NCI-H146 treated with DMSO at 0.1 percent for 48 hours (cell line): ENCODE measurements at regions not wholly inside any gene's neighbourhood (a gene's known extent, or its start where the extent isn't known, plus 50 kb on each side); places are given as distances from the start of the nearest gene placed in this dataset.
A peak's percentile ranks its signal among the peaks of the same experiment; 100 is the strongest.
"Not testable (repeated sequence)": the region's sequence is repeated elsewhere in the genome, so short reads cannot be mapped to it uniquely, and the experiment has no call there.

Experiments
- DNase-seq: peaks from one replicate; lab custom pipeline; 2025; ENCODE audit not compliant: unreplicated experiment; lab: John Stamatoyannopoulos, UW

DNA sequence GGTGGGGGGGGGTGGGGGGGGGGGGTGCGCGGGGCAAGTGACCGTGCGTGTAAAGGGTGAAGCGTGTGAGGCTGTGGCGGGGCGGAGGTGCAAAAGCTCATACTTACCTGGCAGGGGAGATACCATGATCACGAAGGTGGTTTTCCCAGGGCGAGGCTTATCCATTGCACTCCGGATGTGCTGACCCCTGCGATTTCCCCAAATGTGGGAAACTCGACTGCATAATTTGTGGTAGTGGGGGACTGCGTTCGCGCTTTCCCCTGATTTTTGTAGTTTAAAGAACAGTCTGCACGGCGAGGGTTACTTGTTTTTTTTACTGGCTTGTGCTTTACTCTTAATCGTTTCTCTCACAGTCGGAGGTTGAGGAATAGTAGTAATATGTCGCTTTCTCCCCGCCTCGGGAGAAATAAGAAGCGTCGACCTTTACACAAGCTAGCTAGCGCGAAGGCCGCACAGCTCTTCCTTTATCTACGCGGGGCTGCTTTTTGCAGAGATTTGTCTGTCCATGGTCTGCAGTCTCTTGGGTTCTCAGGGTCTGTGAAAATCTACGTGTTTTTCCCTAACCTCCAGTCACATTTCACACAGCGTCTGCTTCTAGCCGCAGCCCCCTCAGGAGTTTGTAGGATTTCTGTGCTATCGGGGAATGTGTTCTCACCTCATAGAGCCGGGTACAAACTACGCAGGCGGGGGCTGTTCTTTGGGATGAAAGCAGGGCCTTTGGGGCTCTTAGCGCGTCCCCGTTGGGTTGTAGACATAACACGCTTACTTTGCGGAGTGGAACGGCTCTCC is 148.1 kb upstream of the NOTCH2NLA start:
- DNase-seq, result peak; percentile 88

DNA sequence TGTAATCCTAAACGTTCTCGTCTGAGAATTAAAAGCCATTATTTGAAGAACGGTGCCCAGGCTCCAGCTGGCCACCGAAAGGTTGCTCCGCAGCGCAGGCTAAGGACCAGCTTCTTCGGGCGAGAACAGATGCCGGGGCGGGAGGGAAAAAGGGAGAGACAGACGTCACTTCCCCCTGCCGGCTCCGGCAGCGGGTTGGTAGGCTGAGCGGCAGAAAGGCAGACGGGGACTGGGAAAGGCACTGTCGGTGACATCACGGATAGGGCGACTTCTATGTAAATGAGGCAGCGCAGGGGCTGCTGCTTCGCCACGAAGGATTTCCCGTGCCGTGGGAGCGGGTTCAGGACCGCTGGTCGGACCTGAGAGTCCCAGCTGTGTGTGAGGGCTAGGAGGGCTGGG is 147.5 kb upstream of the NOTCH2NLA start:
- peak; percentile 11 for DNase-seq

GRCh38 chr1:146375108-146375507 is 146.3 kb upstream of the NOTCH2NLA start:
- not testable (repeated sequence) for DNase-seq

DNA sequence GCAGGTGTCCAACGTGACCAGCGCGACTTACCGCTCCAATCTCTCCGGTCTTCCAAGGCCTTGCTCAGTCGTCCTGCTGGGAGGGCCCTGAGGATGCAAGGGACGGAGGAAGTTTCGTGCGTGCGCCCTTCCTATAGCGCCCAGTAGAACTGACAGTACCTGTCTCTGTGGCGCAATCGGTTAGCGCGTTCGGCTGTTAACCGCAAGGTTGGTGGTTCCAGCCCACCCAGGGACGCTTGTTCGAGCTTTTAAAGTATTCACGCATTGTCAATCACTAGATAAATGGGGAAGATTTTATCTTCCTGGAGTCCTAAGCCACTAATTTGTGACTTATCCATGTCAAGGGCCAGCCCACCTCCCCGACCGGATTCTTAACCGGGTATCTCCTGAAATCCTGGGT is 141.1 kb upstream of the NOTCH2NLA start:
- DNase-seq, result peak; percentile 62

DNA sequence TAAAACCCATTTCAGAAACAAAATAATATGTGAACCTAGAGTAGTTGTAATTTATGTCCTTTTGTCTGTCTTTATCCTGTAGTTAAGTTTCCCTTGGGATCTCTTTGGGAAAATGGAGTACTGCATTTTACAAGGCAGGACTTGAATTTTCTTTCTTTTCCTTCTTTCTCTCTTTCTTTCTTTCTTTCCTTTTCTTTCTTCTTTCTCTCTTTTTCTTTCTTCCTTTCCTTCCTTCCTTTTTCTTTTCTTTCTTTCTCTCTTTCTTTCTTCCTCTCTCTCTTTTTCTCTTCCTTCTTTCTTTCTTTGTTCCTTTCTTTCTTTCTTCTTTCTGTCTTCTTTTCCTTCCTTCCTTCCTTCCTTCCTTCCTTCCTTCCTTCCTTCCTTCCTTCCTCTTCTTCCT is 126.6 kb upstream of the NOTCH2NLA start:
- DNase-seq, result not testable (repeated sequence)

DNA sequence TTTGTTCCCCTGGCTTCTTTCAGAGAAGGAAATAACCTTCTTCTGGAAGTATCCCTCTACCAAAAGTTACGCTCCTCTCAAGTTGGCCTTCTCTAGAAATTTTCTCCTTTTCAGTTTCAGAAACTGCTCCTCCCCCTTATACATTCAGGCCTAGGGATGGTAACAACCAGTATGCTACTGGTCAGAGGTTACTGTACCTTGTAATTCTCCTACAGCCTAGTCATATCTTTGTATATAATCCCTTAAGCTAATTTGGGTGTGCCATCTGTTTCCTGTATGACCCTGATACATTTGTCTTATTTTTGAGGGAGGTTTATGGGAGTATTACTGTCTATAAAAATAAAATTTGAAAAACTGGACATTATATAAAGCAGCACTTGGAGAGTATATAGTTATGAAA is 98.0 kb upstream of the NOTCH2NLA start:
- DNase-seq, result not testable (repeated sequence)

- DNase-seq, result not testable (repeated sequence)
Measured at GRCh38 chr1:146324463-146324862, 95.6 kb upstream of the NOTCH2NLA start.

DNA sequence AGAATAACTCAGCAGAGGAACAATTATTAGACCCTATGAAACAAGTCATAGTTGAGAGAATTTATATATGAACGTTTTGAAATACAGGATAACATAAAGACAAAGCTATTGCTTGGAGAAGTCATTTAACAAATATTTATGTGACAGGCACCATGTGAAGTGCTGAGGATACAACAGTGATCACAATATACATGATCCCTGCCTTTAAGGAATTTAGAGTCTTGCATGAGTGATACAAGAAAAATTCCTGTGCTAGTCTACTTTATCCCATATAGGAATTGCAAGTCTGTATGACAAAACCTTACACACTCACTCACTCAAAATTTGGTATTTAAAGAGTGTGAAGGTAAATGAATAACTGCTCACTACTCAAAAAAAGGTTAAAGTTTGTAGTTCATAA is 94.5 kb upstream of the NOTCH2NLA start:
- DNase-seq, result not testable (repeated sequence)

DNA sequence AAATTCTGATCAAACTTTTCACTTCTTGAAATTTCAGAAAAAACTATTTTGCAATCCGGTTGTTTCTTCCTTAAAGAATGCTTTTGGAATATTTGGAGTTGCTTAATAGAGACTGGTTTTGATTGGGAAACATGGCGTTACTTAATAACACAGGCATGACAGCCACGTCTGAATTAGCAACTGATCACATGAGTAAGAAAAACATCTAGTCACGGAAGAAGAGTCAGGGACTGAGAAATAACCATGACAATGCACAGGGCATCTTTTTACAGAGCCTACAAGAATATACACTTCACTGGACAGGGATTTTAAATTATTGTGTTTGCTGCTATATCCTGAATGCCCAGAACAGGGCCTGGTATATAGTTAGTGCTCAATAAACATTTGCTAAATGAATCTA is 94.1 kb upstream of the NOTCH2NLA start:
- DNase-seq, result not testable (repeated sequence)

DNA sequence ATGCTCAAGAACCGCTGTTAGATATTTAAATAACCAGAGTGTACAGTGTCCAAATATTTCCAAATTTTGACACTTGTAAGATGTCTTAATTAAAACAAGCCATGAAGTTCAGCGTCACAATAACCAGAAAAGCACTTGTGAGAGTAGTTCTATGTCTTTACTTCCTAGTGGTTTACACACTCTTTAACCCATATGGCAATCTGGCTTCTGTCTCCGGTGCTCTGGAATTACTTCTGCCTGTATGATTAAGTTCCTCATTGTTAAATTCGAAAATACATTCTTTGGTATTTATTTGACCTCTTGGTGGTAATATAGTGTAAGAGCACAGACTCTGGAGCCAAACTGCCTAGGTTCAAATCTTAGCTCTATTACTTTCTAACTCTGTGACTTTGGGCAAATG is 89.9 kb upstream of the NOTCH2NLA start:
- DNase-seq, result not testable (repeated sequence)

DNA sequence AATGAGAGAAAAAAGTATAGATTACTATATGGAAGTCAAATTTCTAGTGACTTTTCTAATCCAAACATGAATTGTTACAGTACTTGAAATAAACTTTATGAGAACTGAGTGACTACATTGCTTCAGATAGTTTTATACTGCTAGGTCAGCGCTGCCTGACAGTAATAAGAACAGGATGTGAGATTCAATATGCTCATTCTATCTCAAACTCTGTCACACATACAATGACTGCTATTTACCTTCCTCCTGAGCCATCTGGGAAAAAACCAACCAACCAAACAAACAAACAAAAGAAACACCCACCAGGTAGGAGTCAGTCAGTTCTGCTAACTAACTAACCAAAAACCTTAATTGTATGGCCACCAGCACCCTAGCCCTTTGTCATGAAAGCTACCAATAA is 89.0 kb upstream of the NOTCH2NLA start:
- DNase-seq, result not testable (repeated sequence)

- not testable (repeated sequence) for DNase-seq
Measured at GRCh38 chr1:146314449-146315246, 85.8 kb upstream of the NOTCH2NLA start.

DNA sequence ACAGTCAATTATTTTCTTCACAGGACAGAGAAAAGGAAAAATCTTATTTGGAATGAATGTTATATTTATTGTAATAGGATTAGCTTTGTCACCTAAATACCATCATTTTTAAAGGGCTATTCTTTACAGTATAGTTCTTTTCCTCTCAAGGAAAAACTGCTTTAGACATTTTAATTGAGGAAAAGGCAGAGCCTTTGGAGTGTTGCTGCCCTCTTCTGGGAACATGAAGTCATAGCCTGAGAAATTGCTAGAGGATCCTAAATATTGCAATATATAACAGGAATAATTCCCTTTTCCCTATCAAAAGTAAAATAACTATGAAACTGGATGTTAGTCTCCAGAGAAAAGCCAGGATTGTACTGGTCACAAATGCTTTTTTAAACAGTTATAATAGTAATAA is 81.8 kb upstream of the NOTCH2NLA start:
- not testable (repeated sequence) for DNase-seq

GRCh38 chr1:146309427-146309826 is 80.6 kb upstream of the NOTCH2NLA start:
- not testable (repeated sequence) for DNase-seq

DNA sequence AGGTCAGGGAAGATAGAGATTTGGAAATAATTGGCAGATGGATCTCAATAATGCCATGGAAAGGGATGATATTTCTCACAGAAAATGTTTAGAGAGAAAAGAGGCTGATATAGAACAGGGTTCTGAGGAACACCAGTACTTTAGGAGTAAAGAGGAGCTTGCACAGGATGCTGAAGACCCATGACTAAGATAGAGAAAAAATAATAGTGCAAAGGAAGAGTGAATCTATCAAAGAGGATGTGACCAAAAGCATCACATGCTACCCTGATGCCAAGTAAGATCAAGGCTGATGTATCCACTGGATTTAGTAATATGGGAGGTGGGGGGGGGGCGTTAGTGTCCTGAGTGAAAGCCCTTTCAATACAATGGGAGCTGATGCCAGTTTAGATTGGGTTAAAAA is 80.1 kb upstream of the NOTCH2NLA start:
- DNase-seq, result not testable (repeated sequence)

DNA sequence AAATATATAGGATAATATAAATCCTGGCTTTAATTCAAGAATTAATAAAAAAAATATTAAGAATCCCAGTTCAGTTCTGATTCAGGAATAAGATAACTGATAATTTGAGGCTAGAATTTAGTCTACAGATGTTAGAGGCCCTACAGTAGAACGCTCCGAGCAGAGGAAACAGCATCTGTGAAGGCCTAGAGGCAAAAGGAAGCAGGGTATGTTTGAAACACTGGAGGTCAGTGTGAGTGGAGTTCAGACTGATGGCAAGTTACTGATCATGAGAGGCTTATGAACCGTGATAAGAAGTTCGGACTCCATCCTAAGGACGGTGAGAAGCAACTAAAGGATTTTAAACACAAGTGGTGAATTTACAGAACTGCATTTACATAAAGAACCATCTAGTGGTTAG is 79.3 kb upstream of the NOTCH2NLA start:
- not testable (repeated sequence) for DNase-seq

- not testable (repeated sequence) for DNase-seq
Measured at GRCh38 chr1:146307632-146308031, 78.8 kb upstream of the NOTCH2NLA start.

DNA sequence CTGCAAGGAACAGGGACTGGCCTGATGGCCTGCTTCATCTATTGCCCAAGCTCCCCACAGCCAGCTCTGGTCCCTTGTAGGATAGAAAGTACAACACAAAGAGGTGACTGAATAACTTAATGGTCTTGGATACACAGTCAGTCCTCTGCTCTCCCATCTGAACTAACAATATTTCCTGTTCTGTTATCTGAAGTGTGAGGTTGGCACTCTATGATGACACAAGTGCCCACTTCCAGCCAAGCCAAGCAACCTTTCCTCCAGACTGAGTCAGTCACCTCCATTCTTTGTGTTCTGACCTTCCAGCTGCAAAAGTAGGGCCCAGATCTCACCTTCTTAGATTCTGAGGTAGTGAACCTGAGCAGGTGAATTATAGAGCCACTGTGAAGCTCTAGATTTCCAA is 77.8 kb upstream of the NOTCH2NLA start:
- not testable (repeated sequence) for DNase-seq

DNA sequence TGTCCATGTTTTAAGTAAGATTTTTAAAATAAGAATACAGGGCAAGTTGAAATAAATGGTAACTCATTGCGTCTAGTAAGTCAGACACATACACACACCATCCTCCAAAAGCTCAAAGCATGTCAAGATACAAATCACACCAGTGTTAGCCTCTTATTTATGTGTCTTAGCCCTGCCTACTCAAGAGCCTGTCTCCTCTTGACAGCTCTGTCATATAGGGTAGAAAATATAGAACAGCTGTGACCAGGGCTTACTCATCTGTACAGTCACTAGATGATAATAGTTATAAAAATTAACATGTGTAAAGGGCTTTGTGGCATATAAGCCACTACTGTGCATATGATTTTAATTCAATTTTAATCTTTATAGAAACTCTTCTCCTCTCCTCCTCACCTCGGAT is 76.6 kb upstream of the NOTCH2NLA start:
- DNase-seq, result not testable (repeated sequence)

DNA sequence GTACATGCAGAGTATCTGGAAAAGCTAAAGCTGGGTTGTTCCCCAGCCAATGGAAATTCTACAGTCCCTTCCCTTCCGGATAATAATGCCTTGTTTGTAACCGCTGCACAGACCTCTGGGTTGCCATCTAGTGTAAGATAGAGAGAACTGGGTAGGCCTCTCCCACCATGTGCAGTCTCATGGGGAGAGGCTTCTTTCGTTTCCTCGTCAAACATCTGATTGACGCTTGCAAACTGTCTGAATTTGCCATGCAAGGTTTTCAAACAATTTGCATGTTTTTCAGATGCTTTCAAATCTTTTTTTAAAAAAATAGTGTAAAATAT is 69.7 kb upstream of the NOTCH2NLA start:
- not testable (repeated sequence) for DNase-seq

- not testable (repeated sequence) for DNase-seq
Measured at GRCh38 chr1:146297781-146298574, 69.2 kb upstream of the NOTCH2NLA start.
